Thyroid gland (tissue), 4 donors: ENCODE measurements at regions not wholly inside any gene's neighbourhood (a gene's known extent, or its start where the extent isn't known, plus 50 kb on each side); places are given as distances from the start of the nearest gene placed in this dataset.

Experiments used
- POLR2A ChIP-seq, 2 donors: fragments of 450-650 bp; IDR thresholded peaks; one replicate each; pipeline ENCODE4 v1.6.1; 2017; ENCODE audit warnings: antibody characterized with exemption in 2 of 2, mild to moderate bottlenecking in 2 of 2, moderate library complexity in 1 of 2
- TF ChIP-seq, protein P1 (sequence below), 6 experiments: fragments of 200-600 bp in 3 of 6; fragments of 450-650 bp in 3 of 6; sonication (generic) in 3 of 6; IDR thresholded peaks; one replicate each; pipeline ENCODE4 v1.5.1; 2016 to 2019; ENCODE audit warnings: antibody characterized with exemption in 6 of 6, mild to moderate bottlenecking in 2 of 6, inconsistent platforms in 1 of 6, moderate library complexity in 1 of 6

DNA sequence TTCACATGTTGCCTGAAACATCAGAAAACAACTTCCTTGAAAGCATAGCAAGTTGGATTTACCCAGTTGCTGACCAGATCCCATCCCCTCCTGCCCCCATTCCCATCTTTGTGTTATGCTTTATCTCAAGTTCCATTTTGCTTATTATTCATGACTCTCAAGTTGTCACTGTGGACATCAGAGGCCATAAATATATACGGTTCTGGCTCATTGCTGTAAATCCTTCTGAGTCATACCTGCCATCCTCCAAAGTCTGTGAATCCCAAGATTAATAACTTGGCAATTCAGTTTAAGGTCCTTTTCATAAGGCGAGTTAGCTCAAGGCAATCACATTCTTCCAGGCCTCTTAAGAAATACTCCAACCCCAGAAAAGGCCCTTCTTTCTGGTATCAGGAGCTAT is 126.2 kb upstream of the C2CD4B start:
- TF ChIP-seq POLR2A (IDR thresholded peaks at IDR 0.05), result no peak
- TF ChIP-seq, protein P1, sequence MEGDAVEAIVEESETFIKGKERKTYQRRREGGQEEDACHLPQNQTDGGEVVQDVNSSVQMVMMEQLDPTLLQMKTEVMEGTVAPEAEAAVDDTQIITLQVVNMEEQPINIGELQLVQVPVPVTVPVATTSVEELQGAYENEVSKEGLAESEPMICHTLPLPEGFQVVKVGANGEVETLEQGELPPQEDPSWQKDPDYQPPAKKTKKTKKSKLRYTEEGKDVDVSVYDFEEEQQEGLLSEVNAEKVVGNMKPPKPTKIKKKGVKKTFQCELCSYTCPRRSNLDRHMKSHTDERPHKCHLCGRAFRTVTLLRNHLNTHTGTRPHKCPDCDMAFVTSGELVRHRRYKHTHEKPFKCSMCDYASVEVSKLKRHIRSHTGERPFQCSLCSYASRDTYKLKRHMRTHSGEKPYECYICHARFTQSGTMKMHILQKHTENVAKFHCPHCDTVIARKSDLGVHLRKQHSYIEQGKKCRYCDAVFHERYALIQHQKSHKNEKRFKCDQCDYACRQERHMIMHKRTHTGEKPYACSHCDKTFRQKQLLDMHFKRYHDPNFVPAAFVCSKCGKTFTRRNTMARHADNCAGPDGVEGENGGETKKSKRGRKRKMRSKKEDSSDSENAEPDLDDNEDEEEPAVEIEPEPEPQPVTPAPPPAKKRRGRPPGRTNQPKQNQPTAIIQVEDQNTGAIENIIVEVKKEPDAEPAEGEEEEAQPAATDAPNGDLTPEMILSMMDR (IDR thresholded peaks at IDR 0.05), result no peak
